HepG2 (cell line): ENCODE measurements at regions not wholly inside any gene's neighbourhood (a gene's known extent, or its start where the extent isn't known, plus 50 kb on each side); places are given as distances from the start of the nearest gene placed in this dataset.

Experiments used
- ATAC-seq: fragments of 200-7000 bp; cut with Tn5 transposase; 3 replicates; pipeline ENCODE4 v1.9.1; 2020; ENCODE audit warnings: mild to moderate bottlenecking, moderate library complexity
- BruUV-seq: library from RNA; stranded (reverse); fragments of 400-500 nt; replicated peaks from 2 replicates; lab custom pipeline; 2021; lab: Mats Ljungman, UMichigan
- CTCF ChIA-PET: fragments of 300-600 bp; formaldehyde crosslinking; extraction: SDS; loops from one replicate; lab custom pipeline; 2021; ENCODE audit warnings: low total read pairs, inconsistent platforms, low intra/inter-chr PET ratio; lab: Yijun Ruan, JAX
- POLR2A ChIA-PET: fragments of 350-600 bp; sonication (Branson Sonifier 250); formaldehyde crosslinking; loops from one replicate; lab custom pipeline; 2020; ENCODE audit warnings: antibody characterized with exemption, inconsistent platforms; lab: Yijun Ruan, JAX
- DNase-seq: peaks from one replicate; pipeline ENCODE4 v3.0.0-alpha.2; 2015; ENCODE audit warnings: low spot score
- FAIRE-seq: peaks from 3 replicates; lab custom pipeline; 2011; peaks lifted over from hg19 to GRCh38; lab: Jason Lieb, UNC
- H2AFZ ChIP-seq: one replicate; pipeline ENCODE4 v1.6.1; 2011; ENCODE audit warnings: low read length, inconsistent platforms
- H3K27ac ChIP-seq: fragments of 300-600 bp; 3 replicates; pipeline ENCODE4 v1.8.0; 2011; ENCODE audit warnings: mixed run types, mild to moderate bottlenecking, mixed read lengths, low read length, inconsistent platforms; ENCODE audit not compliant: insufficient read depth; ENCODE audit errors: extremely low read length
- H3K27me3 ChIP-seq, 2 experiments: fragments of 200-600 bp in 1 of 2; 2 replicates in 1 of 2; 3 replicates in 1 of 2; pipeline versions ENCODE4 v1.6.0 to v1.8.0; 2011; ENCODE audit warnings: low read length in 2 of 2, mild to moderate bottlenecking in 2 of 2, moderate library complexity in 2 of 2, inconsistent platforms in 1 of 2; ENCODE audit not compliant: insufficient read depth in 2 of 2, control insufficient read depth in 1 of 2
- H3K36me3 ChIP-seq, 2 experiments: fragments of 200-600 bp in 1 of 2; replicated peaks in 1 of 2; 2 replicates in 1 of 2; 3 replicates in 1 of 2; pipeline versions ENCODE4 v1.5.1 to v1.8.0; 2011; ENCODE audit warnings: low read length in 2 of 2, inconsistent platforms in 1 of 2; ENCODE audit not compliant: insufficient read depth in 2 of 2, control insufficient read depth in 1 of 2
- H3K4me1 ChIP-seq: 2 replicates; pipeline ENCODE4 v1.5.1; 2012; ENCODE audit warnings: low read length, inconsistent platforms; ENCODE audit not compliant: insufficient read depth
- H3K4me2 ChIP-seq: 2 replicates; pipeline ENCODE4 v1.6.0; 2011; ENCODE audit warnings: low read depth, low read length, inconsistent platforms
- H3K4me3 ChIP-seq, 3 experiments: fragments of 200-600 bp in 1 of 3; sonication (generic), shearing (Covaris generic) in 1 of 3; replicated peaks in 1 of 3; 2 replicates each; pipeline ENCODE4 v1.5.1; 2011 to 2016; ENCODE audit warnings: low read length in 3 of 3, inconsistent platforms in 2 of 3, low read depth in 2 of 3, mild to moderate bottlenecking in 2 of 3, control low read depth in 1 of 3, mixed read lengths in 1 of 3; ENCODE audit not compliant: insufficient read depth in 1 of 3
- H3K79me2 ChIP-seq: one replicate; pipeline ENCODE4 v1.6.1; 2011; ENCODE audit warnings: low read length, inconsistent platforms; ENCODE audit not compliant: insufficient read depth
- H3K9ac ChIP-seq: 2 replicates; pipeline ENCODE4 v1.6.0; 2011; ENCODE audit warnings: mild to moderate bottlenecking, low read depth, low read length, inconsistent platforms; ENCODE audit not compliant: insufficient read depth
- H3K9me3 ChIP-seq: 2 replicates; pipeline ENCODE4 v1.5.1; 2012; ENCODE audit warnings: mild to moderate bottlenecking, low read length
- H4K20me1 ChIP-seq: 2 replicates; pipeline ENCODE4 v1.6.0; 2011; ENCODE audit warnings: inconsistent platforms, mild to moderate bottlenecking, low read length, moderate library complexity; ENCODE audit not compliant: insufficient read depth
- ELF4 ChIP-seq: sonication (generic); formaldehyde crosslinking; IDR thresholded peaks from 2 replicates; pipeline ENCODE4 v1.5.0; 2020; ENCODE audit warnings: missing genetic modification reagents, mild to moderate bottlenecking, moderate library complexity, borderline replicate concordance
- HNRNPL ChIP-seq: fragments of 200-400 bp; formaldehyde crosslinking; IDR thresholded peaks from 2 replicates; pipeline ENCODE4 v1.6.1; 2017; ENCODE audit warnings: mild to moderate bottlenecking, low read depth, low read length
- KDM1A ChIP-seq: IDR thresholded peaks from 2 replicates; pipeline ENCODE4 v1.6.1; 2016; ENCODE audit warnings: missing compliant biosample characterization
- NCOR1 ChIP-seq: fragments of 200-600 bp; sonication (generic); IDR thresholded peaks from 2 replicates; pipeline ENCODE4 v1.7.0; 2017; ENCODE audit warnings: antibody characterized with exemption, low read length, borderline replicate concordance
- POGK ChIP-seq: sonication (generic); formaldehyde crosslinking; conservative IDR thresholded peaks from 2 replicates; pipeline ENCODE4 v1.8.0; 2022; ENCODE audit warnings: mild to moderate bottlenecking, moderate library complexity, missing genetic modification reagents
- RELA ChIP-seq: sonication (generic); formaldehyde crosslinking; IDR thresholded peaks from 2 replicates; pipeline ENCODE4 v1.4.0; 2020; ENCODE audit warnings: missing genetic modification reagents
- RFXANK ChIP-seq: IDR thresholded peaks from 2 replicates; pipeline ENCODE4 v1.6.1; 2016
- ZBTB37 ChIP-seq: sonication (generic); formaldehyde crosslinking; IDR thresholded peaks from 2 replicates; pipeline ENCODE4 v1.4.0; 2020; ENCODE audit warnings: mild to moderate bottlenecking, missing genetic modification reagents
- ZBTB46 ChIP-seq: sonication (generic); formaldehyde crosslinking; IDR thresholded peaks from 2 replicates; pipeline ENCODE4 v1.4.0; 2020; ENCODE audit warnings: mild to moderate bottlenecking, missing genetic modification reagents, borderline replicate concordance
- ZBTB7B ChIP-seq: sonication (generic); formaldehyde crosslinking; IDR thresholded peaks from 2 replicates; pipeline ENCODE4 v1.4.0; 2020; ENCODE audit warnings: missing genetic modification reagents
- ZNF280B ChIP-seq: sonication (generic); formaldehyde crosslinking; IDR thresholded peaks from 2 replicates; pipeline ENCODE4 v1.5.0; 2020; ENCODE audit warnings: missing genetic modification reagents, mild to moderate bottlenecking, borderline replicate concordance
- ZNF570 ChIP-seq: sonication (generic); formaldehyde crosslinking; IDR thresholded peaks from 2 replicates; pipeline ENCODE4 v1.4.0; 2020; ENCODE audit warnings: mild to moderate bottlenecking, missing genetic modification reagents, borderline replicate concordance
- WGBS: methylation state at CpG from one replicate; pipeline ENCODE4 v1.1.6; 2017; ENCODE audit warnings: low lambda C conversion rate; 5-methylcytosine and 5-hydroxymethylcytosine counted together
- in situ Hi-C: cut with HindIII; loops from 2 replicates; pipeline ENCODE4 v1.10.0; 2017; ENCODE audit warnings: low pct_unique_long_range_greater_than_20kb; ENCODE audit not compliant: extremely low pct_ligation_motif_present
- intact Hi-C: fragments of 100-400 bp; cut with micrococcal nuclease; formaldehyde crosslinking; loops from one replicate; pipeline ENCODE4 v1.10.0; 2022; ENCODE audit not compliant: unreplicated experiment

- FAIRE-seq = no peak
These were observed 215.7 kb downstream of the ZEB2 start for GRCh38 chr2:144304202-144304601.

More at GRCh38 chr2:144304202-144304601, 215.7 kb downstream of the ZEB2 start:
- Histone ChIP-seq H3K9ac (no peak overlapping the region), H2AFZ (no peak overlapping the region), H3K9me3 (no peaks in the 10 kb centered on the region), H4K20me1 (no peaks in the 10 kb centered on the region), H3K27me3 (no peaks in the 10 kb centered on the region), H3K4me2 (no peak overlapping the region), H3K79me2 (no peaks in the 10 kb centered on the region), H3K4me3 (no peak overlapping the region), H3K36me3 (no peaks in the 10 kb centered on the region), H3K4me1 (no peaks in the 10 kb centered on the region), H3K27ac (no peak overlapping the region)
- no peak for DNase-seq
- ChIA-PET CTCF (no interaction called here), POLR2A (no interaction called here)
- in situ Hi-C loops = no loop called here
- ATAC-seq = no peak
- BruUV-seq = no TSS peak
- 92% methylated on average over 1 of the region's 1 CpG for WGBS
- intact Hi-C loops = no loop called here
- TF ChIP-seq POGK (CRISPR knock-in tag) = no peak
- TF ChIP-seq ZBTB7B (CRISPR knock-in tag) = no peak
- TF ChIP-seq NCOR1 = no peak
- no peak for TF ChIP-seq RFXANK (CRISPR knock-in tag)
- no peak for TF ChIP-seq ZBTB46
- no peak for TF ChIP-seq HNRNPL
- TF ChIP-seq KDM1A (CRISPR knock-in tag) = no peak
- TF ChIP-seq RELA = no peak
- TF ChIP-seq ELF4 (CRISPR knock-in tag) = no peak
- TF ChIP-seq ZBTB37 (CRISPR knock-in tag) = no peak
- TF ChIP-seq ZNF570 (CRISPR knock-in tag) = no peak
- no peak for TF ChIP-seq ZNF280B (CRISPR knock-in tag)
